Neural progenitor cell (in vitro differentiated cells): ENCODE measurements at regions not wholly inside any gene's neighbourhood (a gene's known extent, or its start where the extent isn't known, plus 50 kb on each side); places are given as distances from the start of the nearest gene placed in this dataset.

Experiments
- CTCF ChIP-seq: fragments of 200-600 bp; sonication (generic); IDR thresholded peaks from 2 replicates; pipeline ENCODE4 v1.5.1; 2017; ENCODE audit warnings: antibody characterized with exemption, mild to moderate bottlenecking
- EZH2 ChIP-seq: fragments of 200-600 bp; sonication (generic); IDR thresholded peaks from 2 replicates; pipeline ENCODE4 v1.6.1; 2017; ENCODE audit warnings: antibody characterized with exemption, mild to moderate bottlenecking, moderate library complexity

GRCh38 chr7:106345421-106346166 lies 60.8 kb upstream of the NAMPT start:
- TF ChIP-seq EZH2: no peak
- TF ChIP-seq CTCF: no peak
